ENCODE measurements at regions not wholly inside any gene's neighbourhood (a gene's known extent, or its start where the extent isn't known, plus 50 kb on each side); places are given as distances from the start of the nearest gene placed in this dataset.

GRCh38 chr15:77871852-77872371 is 205.6 kb downstream of the TBC1D2B start:
- no peak for TF ChIP-seq CTCF (IDR thresholded peaks at IDR 0.05)
- TF ChIP-seq EZH2 (IDR thresholded peaks at IDR 0.05; ENCODE audit: borderline replicate concordance, insufficient read depth, low read depth, low read length, poor library complexity, severe bottlenecking), result no peak

Data from B cell (primary cell).